B cell (primary cell): ENCODE measurements at regions not wholly inside any gene's neighbourhood (a gene's known extent, or its start where the extent isn't known, plus 50 kb on each side); places are given as distances from the start of the nearest gene placed in this dataset.

Experiments
- ATAC-seq: fragments of 200-7000 bp; cut with Tn5 transposase; one replicate; pipeline ENCODE4 v1.10.0; 2021; ENCODE audit warnings: low read depth, mild to moderate bottlenecking, moderate number of reproducible peaks, moderate library complexity
- CTCF ChIA-PET: fragments of 350-600 bp; sonication (Branson Sonifier 250); formaldehyde crosslinking; loops from one replicate; lab custom pipeline; 2021; ENCODE audit warnings: antibody characterized with exemption, inconsistent platforms; lab: Charles Lee
- POLR2A ChIA-PET: fragments of 350-600 bp; sonication (Branson Sonifier 250); formaldehyde crosslinking; loops from one replicate; lab custom pipeline; 2021; ENCODE audit warnings: antibody characterized with exemption; lab: Charles Lee
- DNase-seq: peaks from one replicate; pipeline ENCODE4 v3.0.0; 2013
- H2AFZ ChIP-seq: 2 replicates; pipeline ENCODE4 v1.6.1; 2012; ENCODE audit warnings: mild to moderate bottlenecking, low read depth, low read length; ENCODE audit not compliant: insufficient read depth, poor library complexity, severe bottlenecking
- H3K27ac ChIP-seq, 2 donors: 1 replicate in 1 of 2; 2 replicates in 1 of 2; pipeline ENCODE4 v1.5.1; 2012 to 2013; ENCODE audit warnings: low read length in 2 of 2, mild to moderate bottlenecking in 2 of 2, moderate library complexity in 1 of 2
- H3K27me3 ChIP-seq, 4 experiments: fragments of 200-600 bp in 1 of 4; sonication (generic) in 1 of 4; replicated peaks in 1 of 4; 1 replicate in 2 of 4; 2 replicates in 2 of 4; pipeline versions ENCODE4 v1.6.1 to v1.7.0; 2013 to 2016; ENCODE audit warnings: low read length in 3 of 4, mild to moderate bottlenecking in 2 of 4, mixed read lengths in 1 of 4, moderate library complexity in 1 of 4; ENCODE audit not compliant: insufficient read depth in 4 of 4, control insufficient read depth in 3 of 4; ENCODE audit errors: control extremely low read depth in 1 of 4
- H3K36me3 ChIP-seq, 2 experiments: replicated peaks in 1 of 2; 1 replicate in 1 of 2; 2 replicates in 1 of 2; pipeline versions ENCODE4 v1.6.1 to v1.7.1; 2013; ENCODE audit warnings: low read length in 1 of 2; ENCODE audit not compliant: insufficient read depth in 2 of 2, control insufficient read depth in 1 of 2; ENCODE audit errors: control extremely low read depth in 1 of 2, extremely low read depth in 1 of 2
- H3K4me1 ChIP-seq, 2 donors: fragments of 200-600 bp in 1 of 2; sonication (generic) in 1 of 2; 1 replicate in 1 of 2; 2 replicates in 1 of 2; pipeline versions ENCODE4 v1.5.1 to v1.6.1; 2013 to 2017; ENCODE audit warnings: low read length in 2 of 2; ENCODE audit not compliant: control insufficient read depth in 2 of 2, insufficient read depth in 2 of 2
- H3K4me2 ChIP-seq: replicated peaks from 2 replicates; pipeline ENCODE3; 2012; ENCODE audit warnings: mild to moderate bottlenecking, low read depth, low read length; ENCODE audit not compliant: poor library complexity, severe bottlenecking
- H3K4me3 ChIP-seq, 5 experiments: fragments of 200-600 bp in 1 of 5; sonication (generic) in 1 of 5; 1 replicate in 3 of 5; 2 replicates in 2 of 5; pipeline versions ENCODE4 v1.5.1 to v1.7.0; 2011 to 2016; ENCODE audit warnings: low read length in 4 of 5, mild to moderate bottlenecking in 4 of 5, low read depth in 2 of 5, control low read depth in 1 of 5, moderate library complexity in 1 of 5; ENCODE audit not compliant: insufficient read depth in 1 of 5; ENCODE audit errors: control extremely low read depth in 1 of 5, extremely low read depth in 1 of 5
- H3K79me2 ChIP-seq: fragments of 200-600 bp; sonication (generic); one replicate; pipeline ENCODE4 v1.6.0; 2016; ENCODE audit warnings: low read length; ENCODE audit not compliant: control insufficient read depth, insufficient read depth
- H3K9ac ChIP-seq: fragments of 200-600 bp; sonication (generic); 2 replicates; pipeline ENCODE4 v1.6.1; 2017; ENCODE audit warnings: mild to moderate bottlenecking, low read length, moderate library complexity
- H3K9me3 ChIP-seq, 3 donors: one replicate each; pipeline versions ENCODE4 v1.6.1 to v1.7.1; 2013; ENCODE audit warnings: low read length in 2 of 3; ENCODE audit not compliant: control insufficient read depth in 2 of 3, insufficient read depth in 1 of 3; ENCODE audit errors: control extremely low read depth in 1 of 3
- H4K20me1 ChIP-seq: 2 replicates; pipeline ENCODE4 v1.6.0; 2012; ENCODE audit warnings: mild to moderate bottlenecking, low read length; ENCODE audit not compliant: insufficient read depth, control insufficient read depth, poor library complexity, severe bottlenecking
- H3K27ac Mint-ChIP-seq: one replicate; pipeline ENCODE4 v1.8.0; 2021; ENCODE audit warnings: mixed read lengths
- H3K27me3 Mint-ChIP-seq: one replicate; pipeline ENCODE4 v1.8.0; 2021; ENCODE audit warnings: mixed read lengths
- H3K4me1 Mint-ChIP-seq: one replicate; pipeline ENCODE4 v1.8.0; 2021; ENCODE audit warnings: mixed read lengths
- H3K4me3 Mint-ChIP-seq: one replicate; pipeline ENCODE4 v1.8.0; 2021; ENCODE audit warnings: mixed read lengths
- H3K9me3 Mint-ChIP-seq: one replicate; pipeline ENCODE4 v1.8.0; 2022; ENCODE audit warnings: mixed read lengths; ENCODE audit not compliant: insufficient read depth
- CTCF ChIP-seq: fragments of 200-600 bp; IDR thresholded peaks from one replicate; pipeline ENCODE4 v1.8.0; 2022; ENCODE audit warnings: antibody characterized with exemption, mild to moderate bottlenecking
- EZH2 ChIP-seq: IDR thresholded peaks from 2 replicates; pipeline ENCODE4 v1.6.1; 2012; ENCODE audit warnings: borderline replicate concordance, low read depth, mild to moderate bottlenecking, moderate library complexity, low read length; ENCODE audit not compliant: insufficient read depth, poor library complexity, severe bottlenecking
- WGBS: methylation state at CpG from one replicate; pipeline ENCODE4 v1.1.5; 2013; ENCODE audit warnings: missing lambda C conversion rate; ENCODE audit not compliant: insufficient coverage; 5-methylcytosine and 5-hydroxymethylcytosine counted together
- intact Hi-C: fragments of 100-400 bp; cut with micrococcal nuclease; formaldehyde crosslinking; loops from one replicate; pipeline ENCODE4 v1.10.0; 2022

GRCh38 chr2:467101-467500, 179.2 kb upstream of the ALKAL2 start:
- Histone ChIP-seq H3K27ac (no peak overlapping the region), H3K4me1 (peaks cover 36 to 38% of the 10 kb centered on the region in 2 donors), H3K4me2 (peak overlapping the region; percentile 74), H3K27me3 (peaks cover 0 to 22% (median 3%) of the 10 kb centered on the region in 4 experiments), H3K36me3 (no peaks in the 10 kb centered on the region), H4K20me1 (no peaks in the 10 kb centered on the region), H3K9ac (no peak overlapping the region), H3K9me3 (peaks cover 0 to 25% (median 2%) of the 10 kb centered on the region in 3 donors), H3K79me2 (no peaks in the 10 kb centered on the region), H3K4me3 (no peak overlapping the region), H2AFZ (no peak overlapping the region)
- POLR2A ChIA-PET: no interaction called here
- DNase-seq: no peak
- intact Hi-C loops: loop anchor here (10.0 kb wide), 2 partner anchors 168 to 202 kb away; partner anchors contain the start of genes ACP1 and SH3YL1
- no peak for ATAC-seq
- WGBS: 91% methylated on average over 11 of the region's 15 CpGs
- TF ChIP-seq CTCF (no peak), EZH2 (no peak)
- peaks cover 20% of the 10 kb centered on the region for H3K27me3 Mint-ChIP-seq
- no peak overlapping the region for H3K27ac Mint-ChIP-seq
- H3K4me3 Mint-ChIP-seq: peak overlapping the region; percentile 34
- CTCF ChIA-PET: no interaction called here
- H3K4me1 Mint-ChIP-seq: peaks cover 41% of the 10 kb centered on the region
- no peaks in the 10 kb centered on the region for H3K9me3 Mint-ChIP-seq

GRCh38 chr2:464562-465309, 176.8 kb upstream of the ALKAL2 start:
- peak overlapping the region; percentile 70 to 77 for H3K27ac ChIP-seq
- peak overlapping the region; percentile 44 for H3K9ac ChIP-seq
- peaks cover 20% of the 10 kb centered on the region for H3K27me3 Mint-ChIP-seq
- intact Hi-C loops: loop anchor here (1.0 to 10.0 kb wide), 3 partner anchors 26 to 200 kb away; partner anchors contain the start of genes ACP1 and SH3YL1
- CTCF ChIA-PET: interaction anchor here (0.8 to 2.6 kb wide), 9 partner anchors 10 to 203 kb away, joined by 3 to 10 read pairs (median 3); no protein-coding TSS in a partner anchor
- H3K79me2 ChIP-seq: no peaks in the 10 kb centered on the region
- POLR2A ChIA-PET: no interaction called here
- H3K4me3 ChIP-seq: peak overlapping the region in 1 of 5 experiments; percentile 30
- peak; percentile 68 for ATAC-seq
- H4K20me1 ChIP-seq: no peaks in the 10 kb centered on the region
- peak; percentile 73 for DNase-seq
- peaks cover 4% of the 10 kb centered on the region for H3K9me3 Mint-ChIP-seq
- H3K36me3 ChIP-seq: no peaks in the 10 kb centered on the region
- H3K4me3 Mint-ChIP-seq: peak overlapping the region; percentile 59
- no peak for TF ChIP-seq EZH2
- peak; percentile 52 for TF ChIP-seq CTCF
- peak overlapping the region; percentile 62 for H3K27ac Mint-ChIP-seq
- peaks cover 60 to 62% of the 10 kb centered on the region in 2 donors for H3K4me1 ChIP-seq
- WGBS: 50% methylated on average over 18 of the region's 19 CpGs
- H3K4me1 Mint-ChIP-seq: peaks cover 61% of the 10 kb centered on the region
- peaks cover 0 to 22% (median 3%) of the 10 kb centered on the region in 4 experiments for H3K27me3 ChIP-seq
- peaks cover 0 to 33% (median 2%) of the 10 kb centered on the region in 3 donors for H3K9me3 ChIP-seq
- H2AFZ ChIP-seq: peak overlapping the region; percentile 59
- H3K4me2 ChIP-seq: peak overlapping the region; percentile 65
